Activated T-helper 1 cell treated with Interleukin-2 at 50 U/mL for 16 hours (primary cell): ENCODE measurements at regions not wholly inside any gene's neighbourhood (a gene's known extent, or its start where the extent isn't known, plus 50 kb on each side); places are given as distances from the start of the nearest gene placed in this dataset.

ENCODE experiments used
- DNase-seq: peaks from one replicate; pipeline ENCODE4 v3.0.0-alpha.2; 2020; ENCODE audit warnings: low read depth

- no peak for DNase-seq
Observed at GRCh38 chr11:39294648-39295047, 2164.8 kb downstream of the LRRC4C start.

DNA sequence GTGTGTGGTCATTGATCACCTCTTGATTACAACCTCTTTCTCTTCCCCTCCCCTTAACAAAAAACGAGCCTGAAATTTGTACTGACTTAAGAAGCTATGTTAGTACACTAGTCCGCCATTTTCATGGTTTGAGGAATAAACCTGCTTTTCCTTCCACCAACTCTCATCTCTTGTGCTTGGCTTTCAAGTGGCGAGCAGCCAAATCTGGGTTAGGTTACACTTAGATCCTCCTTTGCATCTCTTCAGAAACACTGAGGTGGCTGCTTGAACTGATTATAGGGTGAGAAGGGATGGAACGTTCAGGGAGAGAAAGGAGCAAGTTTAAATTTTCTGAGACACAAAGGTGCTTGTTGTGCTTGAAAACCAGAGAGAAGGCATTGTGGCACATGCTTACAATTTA, 2171.4 kb downstream of the LRRC4C start:
- DNase-seq, result no peak

- DNase-seq, result no peak
Observed at GRCh38 chr11:39268176-39268690, 2191.2 kb downstream of the LRRC4C start.

GRCh38 chr11:39255648-39256047, 2203.8 kb downstream of the LRRC4C start:
- no peak for DNase-seq

GRCh38 chr11:39249566-39250365, 2209.7 kb downstream of the LRRC4C start:
- no peak for DNase-seq

GRCh38 chr11:39247570-39248137, 2211.8 kb downstream of the LRRC4C start:
- no peak for DNase-seq

DNA sequence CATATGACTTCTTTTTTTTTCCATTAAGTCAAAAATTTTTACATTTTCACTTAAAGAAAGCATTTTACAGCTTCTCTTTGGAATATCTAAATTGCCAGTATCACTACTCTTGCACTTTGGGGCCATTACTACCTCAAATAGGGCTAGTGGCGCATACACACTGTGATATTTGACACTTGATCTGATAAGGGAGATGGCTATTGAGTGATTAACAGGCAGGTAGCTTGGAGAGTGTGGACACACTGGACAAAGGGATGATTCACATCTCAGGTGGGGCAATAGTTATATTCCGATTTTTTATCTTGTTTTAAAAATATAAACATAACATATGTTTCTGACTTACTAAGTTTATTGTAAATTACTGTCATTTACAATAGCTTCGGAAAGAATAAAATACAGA, 2219.9 kb downstream of the LRRC4C start:
- DNase-seq, result no peak

DNA sequence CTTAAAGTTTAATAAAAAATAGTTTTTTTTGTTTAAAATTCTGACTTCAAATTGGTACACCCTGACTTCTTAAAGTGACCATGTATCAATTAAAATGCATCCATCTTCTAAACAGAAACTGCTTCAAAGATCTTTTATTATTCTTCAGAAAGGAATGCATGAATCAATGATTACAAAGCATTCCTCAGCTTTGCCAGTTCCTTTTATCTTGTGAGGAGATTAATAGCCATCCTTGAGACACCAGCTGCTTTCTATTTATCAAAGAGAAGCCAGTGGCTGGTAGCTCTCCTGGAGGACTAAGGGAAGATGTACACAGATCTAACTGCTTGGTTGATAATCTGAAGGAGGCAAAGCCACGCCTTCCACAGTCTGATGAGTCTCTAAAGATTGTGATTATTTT, 2222.5 kb downstream of the LRRC4C start:
- DNase-seq, result no peak

DNA sequence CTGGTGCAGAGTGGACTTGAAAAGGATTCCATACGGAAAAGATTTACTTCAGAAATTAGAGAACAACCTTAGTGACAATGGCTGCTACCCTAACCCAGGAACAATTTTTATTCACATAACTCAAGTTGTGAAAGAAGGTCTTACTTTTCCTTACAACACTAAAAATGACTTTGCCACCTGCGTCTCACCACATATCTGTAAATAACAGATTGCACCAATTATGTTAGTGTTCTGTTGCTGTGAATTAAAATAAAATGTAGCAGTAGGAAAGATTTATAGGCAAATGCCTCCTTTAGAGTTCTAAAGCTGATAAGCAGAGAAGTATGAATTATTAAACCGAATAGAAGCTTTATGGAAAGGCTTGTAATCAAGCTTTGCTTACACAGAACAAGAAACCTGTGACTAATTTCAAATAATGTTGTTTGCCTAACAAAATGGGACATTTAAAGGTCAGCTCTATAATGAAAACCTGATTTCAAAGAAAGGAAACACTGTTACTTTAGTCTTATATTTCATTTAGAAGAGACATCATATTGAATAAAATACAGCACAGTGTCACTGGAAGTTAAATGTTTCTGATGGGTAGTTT, 2237.8 kb downstream of the LRRC4C start:
- DNase-seq, result no peak

DNA sequence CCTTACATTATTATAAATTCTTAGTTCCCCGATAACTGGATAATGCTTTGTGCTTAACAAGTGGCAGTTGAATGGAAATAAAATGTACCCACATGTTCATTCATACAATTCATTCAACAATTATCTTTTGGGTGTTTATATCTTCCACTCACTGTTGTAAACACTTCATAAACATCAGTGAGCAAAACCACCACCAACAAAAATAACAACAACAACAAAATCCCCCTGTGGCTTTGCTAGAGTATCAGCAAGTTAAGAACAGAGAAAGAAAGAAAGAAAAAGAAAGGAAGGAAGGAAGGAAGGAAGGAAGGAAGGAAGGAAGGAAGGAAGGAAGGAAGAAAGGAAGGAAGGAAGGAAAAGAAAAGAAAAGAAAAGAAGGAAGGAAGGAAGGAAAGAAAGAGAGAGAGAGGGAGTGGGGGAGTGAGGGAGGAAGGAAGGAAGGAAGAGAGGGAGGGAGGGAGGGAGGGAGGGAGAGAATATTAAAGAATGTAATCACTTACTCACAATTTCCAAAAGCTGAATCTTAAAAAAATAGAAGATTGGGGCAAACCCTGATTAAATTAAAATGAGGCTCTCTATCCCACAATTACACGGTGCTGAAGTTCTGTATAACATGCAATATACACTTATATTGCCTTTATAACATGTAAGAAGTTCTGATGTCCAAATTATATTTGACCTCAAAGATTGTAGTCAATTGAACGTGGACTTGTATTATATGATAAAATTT, 2238.8 kb downstream of the LRRC4C start:
- no peak for DNase-seq

DNA sequence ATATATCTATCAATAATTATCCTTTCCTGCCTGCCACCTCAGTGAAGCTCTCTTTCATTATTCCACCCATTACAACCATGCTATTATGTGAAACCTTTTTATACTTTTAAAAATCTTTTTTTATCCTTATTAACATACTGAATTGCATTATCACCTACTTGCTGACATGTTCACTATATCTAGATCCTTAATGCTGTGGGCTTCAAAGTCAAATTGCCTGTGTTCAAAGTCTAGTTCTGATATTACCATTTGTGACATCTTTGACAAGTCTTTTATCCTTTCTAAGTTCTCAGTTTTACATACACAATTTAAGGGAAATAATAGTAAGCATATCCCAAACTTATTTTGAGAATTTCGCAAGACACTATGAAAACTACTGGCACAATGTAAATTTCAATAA, 2239.4 kb downstream of the LRRC4C start:
- no peak for DNase-seq

GRCh38 chr11:39209981-39210380, 2249.5 kb downstream of the LRRC4C start:
- DNase-seq, result no peak

- no peak for DNase-seq
Observed at GRCh38 chr11:39205236-39205995, 2254.0 kb downstream of the LRRC4C start.

- DNase-seq, result no peak
Observed at GRCh38 chr11:39192671-39193070, 2266.8 kb downstream of the LRRC4C start.

DNA sequence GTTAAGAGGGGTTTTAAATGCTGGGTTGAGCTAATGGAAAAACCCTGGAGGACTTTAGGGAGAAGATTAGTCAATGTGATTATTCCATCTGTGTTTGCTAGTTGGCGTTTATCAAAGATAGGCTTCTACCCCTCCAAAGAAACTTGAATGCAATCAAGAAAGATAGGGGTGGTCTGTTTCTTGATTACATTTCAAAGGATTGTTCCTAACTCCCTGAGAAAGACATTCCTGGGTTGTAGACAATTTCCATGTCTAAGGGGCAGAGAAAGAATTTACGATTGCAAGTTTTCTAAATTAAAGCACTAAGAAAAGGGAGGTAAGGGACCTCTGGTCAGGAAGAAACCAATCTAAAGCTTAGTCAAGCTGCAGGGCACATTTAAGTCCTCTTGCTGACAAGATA, 2268.7 kb downstream of the LRRC4C start:
- DNase-seq, result no peak

DNA sequence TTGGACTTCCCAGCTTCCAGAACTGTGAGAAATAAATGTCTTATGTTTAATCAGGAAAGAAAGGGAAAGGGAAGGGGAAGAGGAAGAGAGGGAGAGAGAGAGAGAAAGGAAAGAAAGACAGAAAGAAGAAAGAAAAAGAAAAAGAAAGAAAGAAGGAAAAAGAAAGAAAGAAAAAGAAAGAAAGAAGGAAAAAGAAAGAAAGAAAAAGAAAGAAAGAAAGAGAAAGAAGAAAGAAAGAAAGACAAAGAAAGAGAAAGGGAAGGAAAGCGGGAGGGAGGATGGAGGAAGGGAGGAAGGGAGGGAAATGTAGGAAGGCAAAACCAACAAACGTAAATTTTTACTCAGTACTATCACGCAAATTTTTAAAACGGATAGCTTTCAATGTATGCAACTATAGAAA, 2281.8 kb downstream of the LRRC4C start:
- no peak for DNase-seq

DNA sequence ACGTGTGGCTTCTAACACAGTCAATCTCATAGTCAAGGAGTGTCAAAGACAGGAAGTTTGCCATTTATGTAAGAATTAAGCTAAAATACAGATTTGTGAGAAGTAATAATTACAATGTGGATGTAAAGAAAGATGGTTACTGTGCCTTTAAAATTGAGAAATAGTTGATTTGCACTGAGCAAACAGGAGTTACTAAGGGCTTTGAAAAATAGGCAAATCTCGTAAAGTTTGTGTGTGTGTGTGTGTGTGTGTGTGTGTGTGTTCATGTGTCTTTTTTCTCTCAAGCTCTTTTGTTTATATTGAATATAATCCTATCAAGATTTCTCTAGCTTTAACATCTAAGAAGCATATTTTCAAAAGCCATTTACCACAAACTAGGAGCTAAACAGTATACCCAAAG, 2284.5 kb downstream of the LRRC4C start:
- DNase-seq, result no peak

DNA sequence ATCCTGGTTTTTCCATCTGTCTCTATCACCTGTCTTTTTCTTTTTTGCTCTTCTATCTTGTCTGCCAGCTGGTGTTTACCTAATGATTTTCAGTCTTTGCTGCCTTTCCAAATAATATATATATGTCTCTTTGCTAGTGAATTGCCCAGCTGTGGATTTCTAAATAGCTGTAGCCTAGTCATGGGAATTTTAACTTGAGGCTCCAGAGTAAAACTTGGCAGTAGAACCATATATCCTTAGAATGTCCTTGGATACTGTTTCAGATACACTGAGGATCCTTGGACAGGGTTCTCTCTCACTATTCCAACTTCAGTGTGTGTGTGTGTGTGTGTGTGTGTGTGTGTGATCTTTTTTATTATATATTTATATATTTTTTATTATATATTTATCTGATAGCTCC, 2285.3 kb downstream of the LRRC4C start:
- no peak for DNase-seq

GRCh38 chr11:39165021-39165420, 2294.4 kb downstream of the LRRC4C start:
- DNase-seq, result no peak

DNA sequence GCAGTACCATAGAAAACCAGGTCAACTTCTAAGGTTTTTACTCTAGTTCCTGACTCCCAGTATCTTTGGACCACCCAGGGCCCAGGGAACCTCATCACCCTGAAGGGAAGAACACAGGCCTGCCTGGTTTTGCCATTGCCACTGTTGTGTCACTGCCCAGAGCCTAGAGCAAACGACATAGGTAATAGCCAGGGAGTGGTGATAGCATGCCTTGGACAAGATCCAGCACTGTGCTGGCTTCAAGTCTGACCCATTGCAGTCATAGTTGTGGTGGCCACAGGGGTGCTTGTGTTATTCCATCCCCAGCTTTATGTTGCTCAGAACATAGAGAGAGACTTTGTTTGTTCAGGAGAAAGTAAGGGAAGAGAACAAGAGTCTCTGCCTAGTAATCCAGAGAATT, 2310.2 kb downstream of the LRRC4C start:
- no peak for DNase-seq

DNA sequence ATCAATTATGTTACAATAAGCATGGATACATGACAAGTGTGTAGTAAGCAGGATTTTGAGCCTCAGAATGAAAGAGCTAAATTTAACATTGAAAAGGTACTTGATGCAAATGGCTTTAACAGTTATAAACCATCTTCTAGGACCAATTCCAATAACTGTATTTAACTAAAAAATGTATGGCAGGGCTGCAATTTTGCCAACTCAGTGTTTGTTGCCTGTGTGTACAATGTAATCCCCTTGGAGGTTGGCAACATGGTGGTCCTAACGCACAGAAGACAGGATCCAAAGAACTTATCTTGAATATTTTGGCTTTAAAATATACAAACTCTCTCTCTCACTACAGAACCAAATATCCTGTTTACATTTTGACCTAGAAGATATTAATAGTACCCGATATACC, 2314.1 kb downstream of the LRRC4C start:
- no peak for DNase-seq
